HAP-1 (cell line): ENCODE measurements at regions not wholly inside any gene's neighbourhood (a gene's known extent, or its start where the extent isn't known, plus 50 kb on each side); places are given as distances from the start of the nearest gene placed in this dataset.

ENCODE experiments used
- DNase-seq, 2 experiments: peaks; one replicate each; pipeline ENCODE4 v3.0.0-alpha.2; 2016 to 2020; ENCODE audit warnings: low spot score in 2 of 2
- H3K27me3 ChIP-seq: fragments of 250-450 bp; sonication (Bioruptor Pico); 2 replicates; pipeline ENCODE4 v1.5.1; 2020; ENCODE audit warnings: low read depth, mild to moderate bottlenecking, moderate library complexity
- H3K36me3 ChIP-seq: fragments of 250-450 bp; sonication (Bioruptor Pico); replicated peaks from 2 replicates; pipeline ENCODE4 v1.5.1; 2020; ENCODE audit warnings: mild to moderate bottlenecking
- H3K4me1 ChIP-seq: fragments of 250-450 bp; sonication (Bioruptor Pico); 2 replicates; pipeline ENCODE4 v1.5.1; 2020; ENCODE audit warnings: mild to moderate bottlenecking
- H3K4me3 ChIP-seq: fragments of 250-450 bp; sonication (Bioruptor Pico); 2 replicates; pipeline ENCODE4 v1.5.1; 2020; ENCODE audit warnings: mild to moderate bottlenecking, moderate library complexity
- H3K9me3 ChIP-seq: fragments of 250-450 bp; sonication (Bioruptor Pico); 2 replicates; pipeline ENCODE4 v1.5.1; 2020; ENCODE audit warnings: mild to moderate bottlenecking, moderate library complexity
- in situ Hi-C: fragments of 300-500 bp; cut with MboI; formaldehyde crosslinking; loops from 3 replicates; pipeline ENCODE4 v1.14.3; 2020; ENCODE audit warnings: low sequenced_read_pairs, inconsistent platforms, mixed read lengths

- no peak for DNase-seq
- in situ Hi-C loops, result no loop called here
- Histone ChIP-seq H3K4me1 (no peaks in the 10 kb centered on the region; the same call in 1 of the 2 replicates), H3K4me3 (no peak overlapping the region), H3K27me3 (peaks cover 12% of the 10 kb centered on the region), H3K9me3 (no peaks in the 10 kb centered on the region), H3K36me3 (no peaks in the 10 kb centered on the region)
Observed at GRCh38 chr10:29183301-29183945, 105.4 kb upstream of the LYZL1 start.

- in situ Hi-C loops, result no loop called here
- no peaks in the 10 kb centered on the region for H3K36me3 ChIP-seq
Observed at GRCh38 chr10:29184205-29185000, 104.5 kb upstream of the LYZL1 start.

GRCh38 chr10:29185050-29185449 is 103.8 kb upstream of the LYZL1 start:
- in situ Hi-C loops, result no loop called here
- Histone ChIP-seq H3K27me3 (peaks cover 11% of the 10 kb centered on the region), H3K4me1 (no peaks in the 10 kb centered on the region; the same call in 1 of the 2 replicates), H3K4me3 (no peak overlapping the region), H3K36me3 (no peaks in the 10 kb centered on the region), H3K9me3 (no peaks in the 10 kb centered on the region)
- DNase-seq, result no peak

More at GRCh38 chr10:29184205-29185000, 104.5 kb upstream of the LYZL1 start:
- no peak overlapping the region for H3K4me3 ChIP-seq
- no peak for DNase-seq
- no peaks in the 10 kb centered on the region; the same call in 1 of the 2 replicates for H3K4me1 ChIP-seq
- H3K9me3 ChIP-seq, result no peaks in the 10 kb centered on the region
- H3K27me3 ChIP-seq, result peaks cover 12% of the 10 kb centered on the region

GRCh38 chr10:29186221-29186620 is 102.6 kb upstream of the LYZL1 start:
- Histone ChIP-seq H3K4me3 (no peak overlapping the region), H3K27me3 (peaks cover 6% of the 10 kb centered on the region), H3K9me3 (no peaks in the 10 kb centered on the region), H3K36me3 (no peaks in the 10 kb centered on the region), H3K4me1 (no peaks in the 10 kb centered on the region; the same call in 1 of the 2 replicates)
- in situ Hi-C loops, result no loop called here
- no peak for DNase-seq

- no peak overlapping the region for H3K4me3 ChIP-seq
- in situ Hi-C loops, result no loop called here
- H3K27me3 ChIP-seq, result peaks cover 5% of the 10 kb centered on the region; the same call in 1 of the 2 replicates
- no peak for DNase-seq
- H3K4me1 ChIP-seq, result no peaks in the 10 kb centered on the region
- H3K36me3 ChIP-seq, result no peaks in the 10 kb centered on the region
- no peaks in the 10 kb centered on the region for H3K9me3 ChIP-seq
Observed at GRCh38 chr10:29189256-29189655, 99.6 kb upstream of the LYZL1 start.

- H3K36me3 ChIP-seq, result no peaks in the 10 kb centered on the region
Observed at GRCh38 chr10:29191674-29192073, 97.2 kb upstream of the LYZL1 start.

GRCh38 chr10:29199339-29199738 is 89.5 kb upstream of the LYZL1 start:
- no peak overlapping the region for H3K4me3 ChIP-seq
- DNase-seq, result no peak
- no peaks in the 10 kb centered on the region for H3K4me1 ChIP-seq
- H3K27me3 ChIP-seq, result no peaks in the 10 kb centered on the region
- in situ Hi-C loops, result no loop called here
- no peaks in the 10 kb centered on the region for H3K36me3 ChIP-seq
- no peaks in the 10 kb centered on the region for H3K9me3 ChIP-seq

More at GRCh38 chr10:29191674-29192073, 97.2 kb upstream of the LYZL1 start:
- no peaks in the 10 kb centered on the region for H3K4me1 ChIP-seq
- DNase-seq, result no peak
- H3K27me3 ChIP-seq, result peaks cover 5% of the 10 kb centered on the region; the same call in 1 of the 2 replicates
- H3K4me3 ChIP-seq, result no peak overlapping the region
- no peaks in the 10 kb centered on the region for H3K9me3 ChIP-seq
- in situ Hi-C loops, result no loop called here

- Histone ChIP-seq H3K9me3 (no peaks in the 10 kb centered on the region), H3K36me3 (no peaks in the 10 kb centered on the region), H3K4me1 (no peaks in the 10 kb centered on the region), H3K4me3 (no peak overlapping the region), H3K27me3 (no peaks in the 10 kb centered on the region)
- no peak for DNase-seq
- in situ Hi-C loops, result no loop called here
Observed at GRCh38 chr10:29199941-29200679, 88.8 kb upstream of the LYZL1 start.

- no peak for DNase-seq
- H3K27me3 ChIP-seq, result no peaks in the 10 kb centered on the region
- H3K4me3 ChIP-seq, result no peak overlapping the region
- H3K36me3 ChIP-seq, result no peaks in the 10 kb centered on the region
- no peaks in the 10 kb centered on the region for H3K9me3 ChIP-seq
- H3K4me1 ChIP-seq, result no peaks in the 10 kb centered on the region
- in situ Hi-C loops, result no loop called here
Observed at GRCh38 chr10:29202386-29202940, 86.4 kb upstream of the LYZL1 start.

GRCh38 chr10:29203432-29203831 is 85.4 kb upstream of the LYZL1 start:
- Histone ChIP-seq H3K4me1 (no peaks in the 10 kb centered on the region), H3K36me3 (no peaks in the 10 kb centered on the region), H3K9me3 (no peaks in the 10 kb centered on the region), H3K4me3 (no peak overlapping the region), H3K27me3 (no peaks in the 10 kb centered on the region)
- in situ Hi-C loops, result no loop called here
- DNase-seq, result no peak

GRCh38 chr10:29204070-29204800 is 84.6 kb upstream of the LYZL1 start:
- Histone ChIP-seq H3K9me3 (no peaks in the 10 kb centered on the region), H3K36me3 (no peaks in the 10 kb centered on the region), H3K4me3 (no peak overlapping the region), H3K4me1 (no peaks in the 10 kb centered on the region), H3K27me3 (no peaks in the 10 kb centered on the region; the same call in 1 of the 2 replicates)
- DNase-seq, result peak in 1 of 2 experiments; percentile 23
- in situ Hi-C loops, result no loop called here

- no peaks in the 10 kb centered on the region for H3K9me3 ChIP-seq
- no peaks in the 10 kb centered on the region for H3K36me3 ChIP-seq
- no peak for DNase-seq
- no peaks in the 10 kb centered on the region; the same call in 1 of the 2 replicates for H3K27me3 ChIP-seq
- no peak overlapping the region for H3K4me3 ChIP-seq
- in situ Hi-C loops, result no loop called here
- H3K4me1 ChIP-seq, result no peaks in the 10 kb centered on the region
Observed at GRCh38 chr10:29205787-29206186, 83.1 kb upstream of the LYZL1 start.

- H3K4me1 ChIP-seq, result no peaks in the 10 kb centered on the region
- in situ Hi-C loops, result no loop called here
Observed at GRCh38 chr10:29208845-29209244, 80.0 kb upstream of the LYZL1 start.

More at GRCh38 chr10:29208845-29209244, 80.0 kb upstream of the LYZL1 start:
- Histone ChIP-seq H3K27me3 (no peaks in the 10 kb centered on the region; the same call in 1 of the 2 replicates), H3K9me3 (no peaks in the 10 kb centered on the region), H3K4me3 (no peak overlapping the region), H3K36me3 (no peaks in the 10 kb centered on the region)
- no peak for DNase-seq
